T-helper 1 cell (primary cell): ENCODE measurements at regions not wholly inside any gene's neighbourhood (a gene's known extent, or its start where the extent isn't known, plus 50 kb on each side); places are given as distances from the start of the nearest gene placed in this dataset.
"Not testable (repeated sequence)": the region's sequence is repeated elsewhere in the genome, so short reads cannot be mapped to it uniquely, and the experiment has no call there.

Experiments used
- DNase-seq, 5 donors: peaks; one replicate each; pipeline ENCODE4 v3.0.0-alpha.2; 2012 to 2020

- DNase-seq: not testable (repeated sequence)
Measured at GRCh38 chr12:58426437-58426836, 485.1 kb downstream of the ATP23 start.

GRCh38 chr12:58433959-58434358, 486.3 kb downstream of the LRIG3 start:
- no peak for DNase-seq

- DNase-seq: no peak
Measured at GRCh38 chr12:58434726-58435125, 485.6 kb downstream of the LRIG3 start.

GRCh38 chr12:58435647-58436046, 484.7 kb downstream of the LRIG3 start:
- no peak for DNase-seq

- DNase-seq: no peak
Measured at GRCh38 chr12:58441483-58441882, 478.8 kb downstream of the LRIG3 start.

- DNase-seq: peak in 1 of 5 donors; percentile 42
Measured at GRCh38 chr12:58443273-58443980, 476.9 kb downstream of the LRIG3 start.

GRCh38 chr12:58443981-58444371, 476.3 kb downstream of the LRIG3 start:
- no peak for DNase-seq

- DNase-seq: no peak
Measured at GRCh38 chr12:58450868-58451482, 469.3 kb downstream of the LRIG3 start.

- DNase-seq: no peak
Measured at GRCh38 chr12:58452546-58452945, 467.8 kb downstream of the LRIG3 start.

GRCh38 chr12:58453306-58453705, 467.0 kb downstream of the LRIG3 start:
- no peak for DNase-seq

- DNase-seq: no peak
Measured at GRCh38 chr12:58455136-58455535, 465.2 kb downstream of the LRIG3 start.

- DNase-seq: no peak
Measured at GRCh38 chr12:58458102-58458501, 462.2 kb downstream of the LRIG3 start.

GRCh38 chr12:58459191-58459590, 461.1 kb downstream of the LRIG3 start:
- no peak for DNase-seq

- DNase-seq: no peak
Measured at GRCh38 chr12:58463051-58463450, 457.3 kb downstream of the LRIG3 start.

- no peak for DNase-seq
Measured at GRCh38 chr12:58465418-58465817, 454.9 kb downstream of the LRIG3 start.

GRCh38 chr12:58470266-58471010, 449.9 kb downstream of the LRIG3 start:
- no peak for DNase-seq

- no peak for DNase-seq
Measured at GRCh38 chr12:58479401-58479800, 440.9 kb downstream of the LRIG3 start.

GRCh38 chr12:58481811-58482210, 438.5 kb downstream of the LRIG3 start:
- no peak for DNase-seq

GRCh38 chr12:58487255-58487654, 433.0 kb downstream of the LRIG3 start:
- no peak for DNase-seq

GRCh38 chr12:58487678-58488161, 432.6 kb downstream of the LRIG3 start:
- no peak for DNase-seq

- no peak for DNase-seq
Measured at GRCh38 chr12:58489394-58489793, 430.9 kb downstream of the LRIG3 start.

GRCh38 chr12:58491306-58491705, 429.0 kb downstream of the LRIG3 start:
- DNase-seq: no peak

GRCh38 chr12:58496411-58497190, 423.7 kb downstream of the LRIG3 start:
- DNase-seq: no peak
